ENCODE measurements at regions not wholly inside any gene's neighbourhood (a gene's known extent, or its start where the extent isn't known, plus 50 kb on each side); places are given as distances from the start of the nearest gene placed in this dataset.

- TF ChIP-seq EZH2 (IDR thresholded peaks at IDR 0.05) (no peak), CTCF (IDR thresholded peaks at IDR 0.05) (no peak)
Measured at GRCh38 chr5:53815471-53815870, 255.0 kb downstream of the NDUFS4 start.
